ENCODE measurements at regions not wholly inside any gene's neighbourhood (a gene's known extent, or its start where the extent isn't known, plus 50 kb on each side); places are given as distances from the start of the nearest gene placed in this dataset.

GRCh38 chr10:4066581-4067390, 281.8 kb upstream of the KLF6 start:
- DNase-seq, result peak; percentile 40 to 66 (median 53)

- DNase-seq, result no peak
These were observed 279.5 kb upstream of the KLF6 start for GRCh38 chr10:4064489-4064888.

GRCh38 chr10:4063717-4064116, 278.7 kb upstream of the KLF6 start:
- DNase-seq, result no peak

- DNase-seq, result no peak
These were observed 277.7 kb upstream of the KLF6 start for GRCh38 chr10:4062751-4063150.

GRCh38 chr10:4062072-4062471, 277.1 kb upstream of the KLF6 start:
- DNase-seq, result no peak

GRCh38 chr10:4061441-4061951, 276.5 kb upstream of the KLF6 start:
- DNase-seq, result no peak

GRCh38 chr10:4059471-4060138, 274.6 kb upstream of the KLF6 start:
- no peak for DNase-seq

- DNase-seq, result no peak
These were observed 273.6 kb upstream of the KLF6 start for GRCh38 chr10:4058514-4059029.

- DNase-seq, result peak in 1 of 3 donors; percentile 44
These were observed 272.9 kb upstream of the KLF6 start for GRCh38 chr10:4057725-4058513.

- DNase-seq, result no peak
These were observed 272.0 kb upstream of the KLF6 start for GRCh38 chr10:4057021-4057420.

GRCh38 chr10:4054656-4055435, 269.8 kb upstream of the KLF6 start:
- DNase-seq, result no peak

GRCh38 chr10:4053940-4054339, 268.9 kb upstream of the KLF6 start:
- DNase-seq, result peak; percentile 35 to 55 (median 43)

GRCh38 chr10:4051641-4052151, 266.7 kb upstream of the KLF6 start:
- DNase-seq, result peak; percentile 85 to 90 (median 87)

GRCh38 chr10:4051011-4051640, 266.1 kb upstream of the KLF6 start:
- DNase-seq, result peak; percentile 72 to 79 (median 75)

- no peak for DNase-seq
These were observed 265.1 kb upstream of the KLF6 start for GRCh38 chr10:4050061-4050460.

GRCh38 chr10:4049348-4049747, 264.3 kb upstream of the KLF6 start:
- no peak for DNase-seq

GRCh38 chr10:4048236-4048864, 263.3 kb upstream of the KLF6 start:
- DNase-seq, result peak; percentile 37 to 62 (median 59)

GRCh38 chr10:4046712-4047354, 261.8 kb upstream of the KLF6 start:
- DNase-seq, result no peak

GRCh38 chr10:4046030-4046429, 261.0 kb upstream of the KLF6 start:
- DNase-seq, result peak; percentile 66 to 71 (median 68)

All from suppressor macrophage treated with lipopolysaccharide for 1 hour (primary cell).